ENCODE measurements at regions not wholly inside any gene's neighbourhood (a gene's known extent, or its start where the extent isn't known, plus 50 kb on each side); places are given as distances from the start of the nearest gene placed in this dataset.

- H3K27ac ChIP-seq = no peak overlapping the region
- TF ChIP-seq CTCF (IDR thresholded peaks at IDR 0.05) = no peak
- no peak overlapping the region for H3K4me3 ChIP-seq
- no peak for DNase-seq (ENCODE audit: low spot score)
These were observed 101.6 kb upstream of the PLPPR5 start for GRCh38 chr1:99106274-99106673.

- TF ChIP-seq CTCF (IDR thresholded peaks at IDR 0.05) = no peak
- no peak for DNase-seq (ENCODE audit: low spot score)
- Histone ChIP-seq H3K27ac (no peak overlapping the region), H3K4me3 (no peak overlapping the region)
These were observed 103.0 kb upstream of the PLPPR5 start for GRCh38 chr1:99107680-99108079.

- no peak for TF ChIP-seq CTCF (IDR thresholded peaks at IDR 0.05)
- H3K4me3 ChIP-seq = no peak overlapping the region
- no peak for DNase-seq (ENCODE audit: low spot score)
- H3K27ac ChIP-seq = no peak overlapping the region
These were observed 105.7 kb upstream of the PLPPR5 start for GRCh38 chr1:99110140-99111041.

- no peak for DNase-seq (ENCODE audit: low spot score)
- Histone ChIP-seq H3K27ac (no peak overlapping the region), H3K4me3 (no peak overlapping the region)
- TF ChIP-seq CTCF (IDR thresholded peaks at IDR 0.05) = no peak
These were observed 110.6 kb upstream of the PLPPR5 start for GRCh38 chr1:99115231-99115630.

- TF ChIP-seq CTCF (IDR thresholded peaks at IDR 0.05) = no peak
- Histone ChIP-seq H3K27ac (no peak overlapping the region), H3K4me3 (no peak overlapping the region)
- no peak for DNase-seq (ENCODE audit: low spot score)
These were observed 114.5 kb upstream of the PLPPR5 start for GRCh38 chr1:99119188-99119587.

GRCh38 chr1:99122039-99122438 is 117.4 kb upstream of the PLPPR5 start:
- H3K27ac ChIP-seq = no peak overlapping the region
- H3K4me3 ChIP-seq = no peak overlapping the region
- no peak for DNase-seq (ENCODE audit: low spot score)
- TF ChIP-seq CTCF (IDR thresholded peaks at IDR 0.05) = no peak

GRCh38 chr1:99123936-99124335 is 119.3 kb upstream of the PLPPR5 start:
- DNase-seq (ENCODE audit: low spot score) = no peak
- TF ChIP-seq CTCF (IDR thresholded peaks at IDR 0.05) = no peak
- Histone ChIP-seq H3K4me3 (no peak overlapping the region), H3K27ac (no peak overlapping the region)
